ACHN (cell line): ENCODE measurements at regions not wholly inside any gene's neighbourhood (a gene's known extent, or its start where the extent isn't known, plus 50 kb on each side); places are given as distances from the start of the nearest gene placed in this dataset.

ENCODE experiments used
- DNase-seq: peaks from one replicate; pipeline ENCODE4 v3.0.0-alpha.2; 2015
- in situ Hi-C: cut with HindIII; loops from 2 replicates; pipeline ENCODE4 v1.10.0; 2017; ENCODE audit warnings: low sequenced_read_pairs, low pct_ligation_motif_present, low pct_unique_long_range_greater_than_20kb

GRCh38 chr18:78782951-78783563 is 196.6 kb upstream of the SALL3 start:
- DNase-seq = no peak
- in situ Hi-C loops = no loop called here

- no peak for DNase-seq
- in situ Hi-C loops = no loop called here
Measured at GRCh38 chr18:78783564-78783960, 196.1 kb upstream of the SALL3 start.

GRCh38 chr18:78784861-78785260 is 194.8 kb upstream of the SALL3 start:
- DNase-seq = no peak

GRCh38 chr18:78785706-78786105 is 193.9 kb upstream of the SALL3 start:
- in situ Hi-C loops = no loop called here
- no peak for DNase-seq

More at GRCh38 chr18:78784861-78785260, 194.8 kb upstream of the SALL3 start:
- in situ Hi-C loops = no loop called here

DNA sequence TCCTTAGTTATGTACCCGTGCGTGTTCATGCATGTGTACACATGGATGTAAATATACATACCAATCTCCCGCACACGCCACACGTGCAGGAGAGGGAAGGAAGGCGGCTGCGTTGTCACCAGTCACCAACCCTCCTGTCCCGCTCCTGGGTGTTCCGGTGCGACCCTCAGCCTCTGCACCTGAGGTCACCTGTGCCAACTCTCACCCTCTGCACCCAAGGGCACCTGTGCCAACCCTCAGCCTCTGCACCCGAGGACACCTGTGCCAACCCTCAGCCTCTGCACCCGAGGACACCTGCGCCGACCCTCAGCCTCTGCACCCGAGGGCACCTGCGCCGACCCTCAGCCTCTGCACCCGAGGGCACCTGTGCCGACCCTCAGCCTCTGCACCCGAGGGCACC is 192.8 kb upstream of the SALL3 start:
- in situ Hi-C loops = no loop called here
- no peak for DNase-seq

- in situ Hi-C loops = no loop called here
- no peak for DNase-seq
Measured at GRCh38 chr18:78787751-78788150, 191.9 kb upstream of the SALL3 start.

GRCh38 chr18:78788161-78788560 is 191.5 kb upstream of the SALL3 start:
- no peak for DNase-seq
- in situ Hi-C loops = no loop called here

DNA sequence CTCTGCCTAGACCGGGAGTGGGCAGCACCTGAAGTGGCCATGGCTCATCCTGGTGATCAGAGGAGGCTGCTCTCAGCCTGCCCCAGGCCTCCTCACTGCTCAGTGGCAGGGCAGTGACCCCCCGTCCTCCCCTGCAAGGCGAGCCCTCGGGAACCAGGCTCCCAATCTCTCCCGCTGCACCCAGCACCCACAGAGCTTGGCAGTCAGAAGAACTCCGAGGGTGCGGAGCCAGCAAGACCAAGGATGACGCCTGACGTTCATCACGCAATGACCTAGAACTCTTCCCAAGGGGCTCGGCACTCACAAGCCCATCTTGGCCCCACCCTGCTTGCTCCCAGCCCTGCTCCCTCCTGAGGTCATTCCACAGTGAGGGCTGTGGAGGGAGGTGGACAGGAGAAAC is 189.8 kb upstream of the SALL3 start:
- in situ Hi-C loops = no loop called here

GRCh38 chr18:78790511-78790910 is 189.1 kb upstream of the SALL3 start:
- in situ Hi-C loops = no loop called here

More for the DNA sequence above, 189.8 kb upstream of the SALL3 start:
- DNase-seq = no peak

GRCh38 chr18:78790960-78791359 is 188.7 kb upstream of the SALL3 start:
- no peak for DNase-seq
- in situ Hi-C loops = no loop called here

More at GRCh38 chr18:78790511-78790910, 189.1 kb upstream of the SALL3 start:
- no peak for DNase-seq

GRCh38 chr18:78792094-78792493 is 187.5 kb upstream of the SALL3 start:
- in situ Hi-C loops = no loop called here
- no peak for DNase-seq

DNA sequence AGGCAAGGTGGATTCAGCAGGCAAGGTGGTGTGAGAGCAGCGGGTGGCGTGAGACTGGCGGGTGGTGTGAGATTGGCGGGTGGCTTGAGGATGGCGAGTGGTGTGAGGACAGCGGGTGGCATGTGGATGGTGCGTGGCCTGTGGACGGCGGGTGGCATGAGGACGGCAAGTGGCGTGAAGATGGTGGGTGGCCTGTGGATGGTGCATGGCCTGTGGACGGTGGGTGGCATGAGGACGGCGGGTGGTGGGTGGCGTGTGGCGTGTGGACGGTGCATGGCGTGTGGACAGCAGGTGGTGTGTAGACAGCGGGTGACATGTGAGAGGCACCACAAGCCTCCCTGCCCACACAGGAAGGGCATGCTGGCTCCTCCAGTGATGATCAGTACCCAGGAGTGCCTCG is 186.9 kb upstream of the SALL3 start:
- no peak for DNase-seq
- in situ Hi-C loops = no loop called here

- DNase-seq = no peak
Measured at GRCh38 chr18:78793313-78794070, 186.1 kb upstream of the SALL3 start.

DNA sequence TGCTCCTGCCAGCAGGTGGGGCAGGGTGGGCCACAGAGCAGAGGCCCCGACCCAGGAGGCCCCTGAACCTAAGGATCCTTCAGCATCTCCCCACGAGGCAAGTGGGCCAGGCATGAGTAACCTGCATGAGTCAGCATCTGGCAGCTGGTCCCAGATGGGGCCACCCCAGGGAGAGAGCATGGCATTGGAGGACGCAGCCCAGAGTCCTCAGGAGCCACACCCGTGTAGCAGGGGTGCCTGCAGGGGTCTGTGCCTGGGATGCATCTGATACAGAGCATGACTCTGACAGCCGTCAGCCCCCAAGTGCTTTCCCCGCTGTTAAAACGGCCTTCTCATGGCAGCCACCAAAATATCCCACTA is 185.6 kb upstream of the SALL3 start:
- in situ Hi-C loops = no loop called here
- no peak for DNase-seq

More at GRCh38 chr18:78793313-78794070, 186.1 kb upstream of the SALL3 start:
- in situ Hi-C loops = no loop called here

GRCh38 chr18:78796693-78797455 is 182.7 kb upstream of the SALL3 start:
- DNase-seq = no peak
- in situ Hi-C loops = no loop called here

DNA sequence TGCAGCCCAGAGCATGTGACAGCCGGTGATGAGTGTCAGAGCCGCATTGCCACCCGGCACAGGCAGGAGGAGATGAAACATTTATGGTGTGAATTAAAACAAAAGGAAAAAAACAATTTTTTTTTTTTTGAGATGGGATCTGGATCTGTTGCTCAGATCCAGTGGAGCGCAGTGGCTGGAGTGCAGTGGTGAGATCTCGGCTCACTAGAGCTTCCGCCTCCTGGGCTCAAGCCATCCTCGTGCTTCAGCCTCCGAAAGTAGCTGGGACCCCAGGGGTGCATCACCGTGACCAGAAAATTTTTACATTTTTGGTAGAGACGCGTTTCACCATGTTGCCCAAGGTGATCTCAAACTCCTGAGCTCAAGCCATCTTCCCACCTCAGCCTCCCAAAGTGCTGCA is 182.1 kb upstream of the SALL3 start:
- no peak for DNase-seq
- in situ Hi-C loops = no loop called here

DNA sequence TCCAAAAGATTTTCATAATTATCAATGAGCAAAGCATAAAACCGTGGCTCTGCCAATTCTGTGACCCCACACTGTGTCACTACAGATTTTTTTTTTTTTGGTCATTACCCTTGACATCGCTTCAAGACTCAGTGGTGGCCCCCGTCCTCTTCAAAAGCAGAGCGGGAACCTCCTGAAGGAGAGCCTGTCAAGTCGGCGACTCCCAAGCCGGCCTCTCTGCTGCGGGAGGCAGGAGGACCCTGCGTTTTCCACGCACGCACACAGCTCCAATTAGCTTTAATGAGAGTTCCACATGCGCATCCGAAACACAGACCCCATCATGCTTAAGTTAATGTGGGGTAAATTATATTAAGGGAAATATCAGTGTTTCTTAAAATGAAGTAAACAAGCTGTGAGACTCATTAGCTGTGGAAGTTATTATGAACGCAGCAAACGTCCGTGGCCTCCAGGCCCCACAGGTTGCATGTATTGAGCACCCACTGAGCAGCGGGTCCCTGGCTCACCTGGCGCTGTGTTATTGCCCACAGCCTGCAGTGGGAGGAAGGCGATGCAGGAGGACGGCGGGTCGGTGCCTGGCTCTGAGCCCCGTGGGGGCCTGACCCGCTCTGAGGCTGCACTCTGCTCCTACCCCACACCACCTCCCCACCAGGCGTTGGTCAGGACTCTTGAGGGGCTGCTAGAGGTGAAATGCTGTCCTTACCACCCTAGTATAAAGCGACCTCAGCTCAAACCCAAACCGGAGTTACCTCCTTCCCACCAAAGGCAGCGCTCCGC is 181.0 kb upstream of the SALL3 start:
- DNase-seq = no peak
- in situ Hi-C loops = no loop called here

DNA sequence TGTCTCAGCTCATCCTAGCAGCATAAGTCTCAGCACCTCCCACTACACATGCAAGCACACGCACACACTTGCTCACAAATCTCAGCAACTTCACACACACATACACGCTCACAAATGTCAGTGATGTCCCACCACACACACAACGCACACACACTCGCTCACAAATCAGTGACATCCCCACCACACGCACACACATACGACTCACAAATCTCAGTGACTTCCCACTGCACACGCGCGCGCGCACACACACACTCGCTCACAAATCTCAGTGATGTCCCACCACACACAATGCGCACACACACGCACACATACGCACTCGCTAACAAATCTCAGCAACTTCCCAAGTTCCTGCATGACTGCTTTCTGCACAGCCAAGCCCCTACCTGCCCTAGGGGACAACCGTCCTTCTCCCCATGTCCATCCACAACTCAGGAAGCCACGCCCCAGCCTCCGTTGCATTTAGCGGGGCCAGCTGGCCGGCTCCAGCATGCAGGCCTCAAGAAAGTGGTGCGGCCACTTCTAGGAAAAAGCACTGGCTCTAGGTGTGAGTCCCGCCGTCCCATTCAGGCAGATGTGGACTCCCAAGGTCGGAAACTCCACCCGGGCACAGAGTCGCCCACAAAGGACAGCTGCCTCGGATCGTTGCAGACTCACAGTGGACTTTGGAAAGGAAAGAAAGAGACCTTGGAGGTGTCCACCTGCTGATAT is 180.1 kb upstream of the SALL3 start:
- DNase-seq = no peak
- in situ Hi-C loops = no loop called here
